ENCODE measurements at regions not wholly inside any gene's neighbourhood (a gene's known extent, or its start where the extent isn't known, plus 50 kb on each side); places are given as distances from the start of the nearest gene placed in this dataset.

DNA sequence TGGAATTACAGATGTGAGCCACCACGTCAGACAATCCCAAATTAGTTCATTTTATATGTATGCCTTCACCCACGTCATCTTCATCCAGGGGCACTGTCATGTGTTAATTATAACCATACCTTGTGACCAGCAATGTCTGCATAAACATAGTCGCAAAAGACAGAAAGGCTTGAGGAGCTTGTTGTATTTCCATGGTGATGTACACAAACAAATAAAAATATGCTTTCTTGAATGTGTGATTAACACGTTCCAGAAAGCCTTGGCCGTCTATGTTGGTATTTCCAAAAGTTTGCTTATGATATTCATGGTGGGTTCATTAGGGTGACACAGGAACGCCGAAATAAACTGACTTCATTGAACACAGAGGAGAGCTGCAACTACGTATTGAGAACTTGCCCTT lies 524.7 kb upstream of the ZNF717 start:
- TF ChIP-seq, protein P1, sequence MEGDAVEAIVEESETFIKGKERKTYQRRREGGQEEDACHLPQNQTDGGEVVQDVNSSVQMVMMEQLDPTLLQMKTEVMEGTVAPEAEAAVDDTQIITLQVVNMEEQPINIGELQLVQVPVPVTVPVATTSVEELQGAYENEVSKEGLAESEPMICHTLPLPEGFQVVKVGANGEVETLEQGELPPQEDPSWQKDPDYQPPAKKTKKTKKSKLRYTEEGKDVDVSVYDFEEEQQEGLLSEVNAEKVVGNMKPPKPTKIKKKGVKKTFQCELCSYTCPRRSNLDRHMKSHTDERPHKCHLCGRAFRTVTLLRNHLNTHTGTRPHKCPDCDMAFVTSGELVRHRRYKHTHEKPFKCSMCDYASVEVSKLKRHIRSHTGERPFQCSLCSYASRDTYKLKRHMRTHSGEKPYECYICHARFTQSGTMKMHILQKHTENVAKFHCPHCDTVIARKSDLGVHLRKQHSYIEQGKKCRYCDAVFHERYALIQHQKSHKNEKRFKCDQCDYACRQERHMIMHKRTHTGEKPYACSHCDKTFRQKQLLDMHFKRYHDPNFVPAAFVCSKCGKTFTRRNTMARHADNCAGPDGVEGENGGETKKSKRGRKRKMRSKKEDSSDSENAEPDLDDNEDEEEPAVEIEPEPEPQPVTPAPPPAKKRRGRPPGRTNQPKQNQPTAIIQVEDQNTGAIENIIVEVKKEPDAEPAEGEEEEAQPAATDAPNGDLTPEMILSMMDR (IDR thresholded peaks at IDR 0.05; ENCODE audit: borderline replicate concordance, extremely low read depth, low read length, poor library complexity, severe bottlenecking) = no peak
- TF ChIP-seq EZH2 (IDR thresholded peaks at IDR 0.05; ENCODE audit: borderline replicate concordance, low read depth, low read length, severe bottlenecking) = no peak

Data from DND-41 (cell line).